ENCODE measurements at regions not wholly inside any gene's neighbourhood (a gene's known extent, or its start where the extent isn't known, plus 50 kb on each side); places are given as distances from the start of the nearest gene placed in this dataset.

- no peak overlapping the region for H3K27ac Mint-ChIP-seq
- H3K4me3 Mint-ChIP-seq: peak overlapping the region in 1 of 8 donors; percentile 29
- H3K4me1 ChIP-seq (ENCODE audit: insufficient read depth, low read length): no peaks in the 10 kb centered on the region
- no peaks in the 10 kb centered on the region for H3K36me3 Mint-ChIP-seq
- H3K9me3 Mint-ChIP-seq: no peaks in the 10 kb centered on the region
- intact Hi-C loops (cut with micrococcal nuclease): no loop called here
- POLR2A ChIA-PET (ENCODE audit: partially characterized antibody): no interaction called here
- H3K27ac ChIP-seq (ENCODE audit: low read depth, low read length): no peak overlapping the region
- no peaks in the 10 kb centered on the region for H3K9me3 ChIP-seq (ENCODE audit: control insufficient read depth in 1 of 2, low read length in 2 of 2)
- H3K4me3 ChIP-seq (ENCODE audit: low read length in 2 of 2): no peak overlapping the region
- peaks cover 16 to 19% of the 10 kb centered on the region in 2 donors for H3K27me3 Mint-ChIP-seq
- H3K4me1 Mint-ChIP-seq: peaks cover 0 to 8% (median 0%) of the 10 kb centered on the region in 4 donors
- H3K27me3 ChIP-seq (ENCODE audit: insufficient read depth, low read length): peaks cover 7% of the 10 kb centered on the region
- no peaks in the 10 kb centered on the region for H3K36me3 ChIP-seq (ENCODE audit: insufficient read depth, low read length)
- no peak for DNase-seq
- CTCF ChIA-PET (ENCODE audit: partially characterized antibody): no interaction called here
These were observed 128.2 kb upstream of the HES1 start for GRCh38 chr3:194007592-194008337.

- H3K36me3 ChIP-seq (ENCODE audit: insufficient read depth, low read length): no peaks in the 10 kb centered on the region
- no peak overlapping the region for H3K27ac ChIP-seq (ENCODE audit: low read depth, low read length)
- no peak for DNase-seq
- H3K4me1 Mint-ChIP-seq: no peaks in the 10 kb centered on the region
- ChIA-PET POLR2A (ENCODE audit: partially characterized antibody) (no interaction called here), CTCF (ENCODE audit: partially characterized antibody) (no interaction called here)
- no peaks in the 10 kb centered on the region for H3K9me3 Mint-ChIP-seq
- H3K27ac Mint-ChIP-seq: no peak overlapping the region
- H3K36me3 Mint-ChIP-seq: no peaks in the 10 kb centered on the region
- no peaks in the 10 kb centered on the region for H3K9me3 ChIP-seq (ENCODE audit: control insufficient read depth in 1 of 2, low read length in 2 of 2)
- intact Hi-C loops (cut with micrococcal nuclease): no loop called here
- H3K27me3 ChIP-seq (ENCODE audit: insufficient read depth, low read length): peaks cover 3% of the 10 kb centered on the region
- no peaks in the 10 kb centered on the region for H3K4me1 ChIP-seq (ENCODE audit: insufficient read depth, low read length)
- H3K27me3 Mint-ChIP-seq: peaks cover 8 to 11% of the 10 kb centered on the region in 2 donors
- H3K4me3 Mint-ChIP-seq: no peak overlapping the region
- H3K4me3 ChIP-seq (ENCODE audit: low read length in 2 of 2): no peak overlapping the region
These were observed 126.9 kb upstream of the HES1 start for GRCh38 chr3:194009019-194009418.

GRCh38 chr3:194009892-194010533 lies 125.9 kb upstream of the HES1 start:
- Histone ChIP-seq H3K27ac (ENCODE audit: low read depth, low read length) (no peak overlapping the region), H3K9me3 (ENCODE audit: control insufficient read depth in 1 of 2, low read length in 2 of 2) (no peaks in the 10 kb centered on the region), H3K36me3 (ENCODE audit: insufficient read depth, low read length) (no peaks in the 10 kb centered on the region), H3K27me3 (ENCODE audit: insufficient read depth, low read length) (no peaks in the 10 kb centered on the region), H3K4me3 (ENCODE audit: low read length in 2 of 2) (no peak overlapping the region), H3K4me1 (ENCODE audit: insufficient read depth, low read length) (no peaks in the 10 kb centered on the region)
- no peak for DNase-seq
- H3K4me1 Mint-ChIP-seq: no peaks in the 10 kb centered on the region
- no peaks in the 10 kb centered on the region for H3K9me3 Mint-ChIP-seq
- H3K27me3 Mint-ChIP-seq: peaks cover 6 to 8% of the 10 kb centered on the region in 2 donors
- ChIA-PET POLR2A (ENCODE audit: partially characterized antibody) (no interaction called here), CTCF (ENCODE audit: partially characterized antibody) (no interaction called here)
- H3K4me3 Mint-ChIP-seq: no peak overlapping the region
- no peak overlapping the region for H3K27ac Mint-ChIP-seq
- intact Hi-C loops (cut with micrococcal nuclease): no loop called here
- H3K36me3 Mint-ChIP-seq: no peaks in the 10 kb centered on the region

- Mint-ChIP-seq H3K27ac (no peak overlapping the region), H3K4me1 (no peaks in the 10 kb centered on the region), H3K9me3 (no peaks in the 10 kb centered on the region), H3K4me3 (no peak overlapping the region), H3K27me3 (peaks cover 1 to 4% of the 10 kb centered on the region in 2 donors), H3K36me3 (no peaks in the 10 kb centered on the region)
- ChIA-PET CTCF (ENCODE audit: partially characterized antibody) (no interaction called here), POLR2A (ENCODE audit: partially characterized antibody) (no interaction called here)
- intact Hi-C loops (cut with micrococcal nuclease): no loop called here
- Histone ChIP-seq H3K36me3 (ENCODE audit: insufficient read depth, low read length) (no peaks in the 10 kb centered on the region), H3K27me3 (ENCODE audit: insufficient read depth, low read length) (no peaks in the 10 kb centered on the region), H3K4me3 (ENCODE audit: low read length in 2 of 2) (no peak overlapping the region), H3K27ac (ENCODE audit: low read depth, low read length) (no peak overlapping the region), H3K9me3 (ENCODE audit: control insufficient read depth in 1 of 2, low read length in 2 of 2) (no peaks in the 10 kb centered on the region), H3K4me1 (ENCODE audit: insufficient read depth, low read length) (no peaks in the 10 kb centered on the region)
- DNase-seq: no peak
These were observed 124.1 kb upstream of the HES1 start for GRCh38 chr3:194011807-194012206.

- no peak overlapping the region for H3K27ac Mint-ChIP-seq
- no peaks in the 10 kb centered on the region for H3K4me1 ChIP-seq (ENCODE audit: insufficient read depth, low read length)
- ChIA-PET CTCF (ENCODE audit: partially characterized antibody) (no interaction called here), POLR2A (ENCODE audit: partially characterized antibody) (no interaction called here)
- no peaks in the 10 kb centered on the region for H3K9me3 ChIP-seq (ENCODE audit: control insufficient read depth in 1 of 2, low read length in 2 of 2)
- H3K27me3 Mint-ChIP-seq: peaks cover 0 to 3% of the 10 kb centered on the region in 2 donors
- H3K27ac ChIP-seq (ENCODE audit: low read depth, low read length): no peak overlapping the region
- H3K4me1 Mint-ChIP-seq: no peaks in the 10 kb centered on the region
- H3K9me3 Mint-ChIP-seq: no peaks in the 10 kb centered on the region
- no peak overlapping the region for H3K4me3 ChIP-seq (ENCODE audit: low read length in 2 of 2)
- no peaks in the 10 kb centered on the region for H3K27me3 ChIP-seq (ENCODE audit: insufficient read depth, low read length)
- no peaks in the 10 kb centered on the region for H3K36me3 Mint-ChIP-seq
- no peak overlapping the region for H3K4me3 Mint-ChIP-seq
- no peak for DNase-seq
- no peaks in the 10 kb centered on the region for H3K36me3 ChIP-seq (ENCODE audit: insufficient read depth, low read length)
- intact Hi-C loops (cut with micrococcal nuclease): no loop called here
These were observed 122.0 kb upstream of the HES1 start for GRCh38 chr3:194013928-194014327.

GRCh38 chr3:194014756-194015155 lies 121.2 kb upstream of the HES1 start:
- Mint-ChIP-seq H3K27ac (no peak overlapping the region), H3K4me1 (no peaks in the 10 kb centered on the region), H3K4me3 (no peak overlapping the region), H3K27me3 (no peaks in the 10 kb centered on the region), H3K9me3 (no peaks in the 10 kb centered on the region), H3K36me3 (no peaks in the 10 kb centered on the region)
- CTCF ChIA-PET (ENCODE audit: partially characterized antibody): no interaction called here
- POLR2A ChIA-PET (ENCODE audit: partially characterized antibody): no interaction called here
- H3K36me3 ChIP-seq (ENCODE audit: insufficient read depth, low read length): no peaks in the 10 kb centered on the region
- no peak for DNase-seq
- H3K27me3 ChIP-seq (ENCODE audit: insufficient read depth, low read length): no peaks in the 10 kb centered on the region
- H3K9me3 ChIP-seq (ENCODE audit: control insufficient read depth in 1 of 2, low read length in 2 of 2): no peaks in the 10 kb centered on the region
- H3K4me3 ChIP-seq (ENCODE audit: low read length in 2 of 2): no peak overlapping the region
- intact Hi-C loops (cut with micrococcal nuclease): no loop called here
- H3K4me1 ChIP-seq (ENCODE audit: insufficient read depth, low read length): no peaks in the 10 kb centered on the region
- no peak overlapping the region for H3K27ac ChIP-seq (ENCODE audit: low read depth, low read length)

GRCh38 chr3:194019398-194020165 lies 116.4 kb upstream of the HES1 start:
- H3K4me1 ChIP-seq (ENCODE audit: insufficient read depth, low read length): no peaks in the 10 kb centered on the region
- H3K4me3 ChIP-seq (ENCODE audit: low read length in 2 of 2): no peak overlapping the region
- Mint-ChIP-seq H3K36me3 (no peaks in the 10 kb centered on the region), H3K4me3 (no peak overlapping the region), H3K27ac (no peak overlapping the region), H3K27me3 (peaks cover 0 to 1% of the 10 kb centered on the region in 2 donors), H3K4me1 (peaks cover 0 to 2% (median 0%) of the 10 kb centered on the region in 4 donors), H3K9me3 (no peaks in the 10 kb centered on the region)
- CTCF ChIA-PET (ENCODE audit: partially characterized antibody): no interaction called here
- POLR2A ChIA-PET (ENCODE audit: partially characterized antibody): no interaction called here
- intact Hi-C loops (cut with micrococcal nuclease): no loop called here
- DNase-seq: no peak
- no peaks in the 10 kb centered on the region for H3K9me3 ChIP-seq (ENCODE audit: control insufficient read depth in 1 of 2, low read length in 2 of 2)
- H3K36me3 ChIP-seq (ENCODE audit: insufficient read depth, low read length): no peaks in the 10 kb centered on the region
- no peaks in the 10 kb centered on the region for H3K27me3 ChIP-seq (ENCODE audit: insufficient read depth, low read length)
- no peak overlapping the region for H3K27ac ChIP-seq (ENCODE audit: low read depth, low read length)

All from CD4-positive, alpha-beta memory T cell (primary cell).